ENCODE measurements at regions not wholly inside any gene's neighbourhood (a gene's known extent, or its start where the extent isn't known, plus 50 kb on each side); places are given as distances from the start of the nearest gene placed in this dataset.

DNA sequence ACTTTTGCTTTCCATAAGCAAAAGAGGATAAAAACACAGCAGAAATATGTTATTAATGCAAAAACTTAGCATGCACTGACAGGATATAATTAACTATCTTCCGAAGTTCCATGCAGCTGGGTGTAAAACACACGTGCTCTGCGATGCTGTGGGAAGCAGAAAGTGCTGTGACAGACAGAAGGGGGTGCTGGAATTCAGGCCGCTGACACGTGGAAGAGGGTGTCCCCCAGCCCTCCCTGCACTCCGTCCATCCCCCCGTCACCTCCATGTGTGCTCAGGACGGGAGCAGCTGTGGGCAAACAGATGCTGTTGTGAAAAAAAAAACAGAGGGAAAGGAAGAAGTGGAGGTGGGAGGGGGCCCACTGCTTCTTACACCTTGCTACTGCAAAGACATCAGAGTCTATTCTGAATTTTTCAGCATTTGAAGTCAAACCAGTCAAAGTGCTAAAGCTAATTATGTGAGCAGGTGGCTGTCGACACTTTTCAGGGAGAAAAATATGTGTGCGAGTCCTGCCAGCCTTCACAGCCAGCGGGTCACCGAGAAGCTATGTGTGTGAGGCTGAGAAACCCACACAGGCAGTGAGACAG, 175.9 kb upstream of the AFDN start:
- no peak for DNase-seq (ENCODE audit: low read depth in 6 of 9, low spot score in 9 of 9)
- H3K36me3 ChIP-seq (ENCODE audit: control insufficient read depth in 2 of 2, insufficient read depth in 2 of 2, low read length in 1 of 2) = no peaks in the 10 kb centered on the region
- no peak overlapping the region for H3K4me3 ChIP-seq (ENCODE audit: low read length in 2 of 2)
- 86% methylated on average over 12 of the region's 12 CpGs for WGBS
- no peaks in the 10 kb centered on the region for H3K27me3 ChIP-seq (ENCODE audit: control insufficient read depth in 2 of 2, insufficient read depth in 1 of 2, low read length in 1 of 2)
- H3K4me1 ChIP-seq (ENCODE audit: control insufficient read depth in 2 of 2, insufficient read depth in 2 of 2, low read length in 2 of 2) = no peaks in the 10 kb centered on the region
- no peak overlapping the region for H3K27ac ChIP-seq (ENCODE audit: low read depth in 1 of 2, low read length in 1 of 2)
- H3K9me3 ChIP-seq (ENCODE audit: control insufficient read depth in 2 of 2, insufficient read depth in 1 of 2, low read length in 1 of 2) = peaks cover 0 to 5% of the 10 kb centered on the region in 2 donors

DNA sequence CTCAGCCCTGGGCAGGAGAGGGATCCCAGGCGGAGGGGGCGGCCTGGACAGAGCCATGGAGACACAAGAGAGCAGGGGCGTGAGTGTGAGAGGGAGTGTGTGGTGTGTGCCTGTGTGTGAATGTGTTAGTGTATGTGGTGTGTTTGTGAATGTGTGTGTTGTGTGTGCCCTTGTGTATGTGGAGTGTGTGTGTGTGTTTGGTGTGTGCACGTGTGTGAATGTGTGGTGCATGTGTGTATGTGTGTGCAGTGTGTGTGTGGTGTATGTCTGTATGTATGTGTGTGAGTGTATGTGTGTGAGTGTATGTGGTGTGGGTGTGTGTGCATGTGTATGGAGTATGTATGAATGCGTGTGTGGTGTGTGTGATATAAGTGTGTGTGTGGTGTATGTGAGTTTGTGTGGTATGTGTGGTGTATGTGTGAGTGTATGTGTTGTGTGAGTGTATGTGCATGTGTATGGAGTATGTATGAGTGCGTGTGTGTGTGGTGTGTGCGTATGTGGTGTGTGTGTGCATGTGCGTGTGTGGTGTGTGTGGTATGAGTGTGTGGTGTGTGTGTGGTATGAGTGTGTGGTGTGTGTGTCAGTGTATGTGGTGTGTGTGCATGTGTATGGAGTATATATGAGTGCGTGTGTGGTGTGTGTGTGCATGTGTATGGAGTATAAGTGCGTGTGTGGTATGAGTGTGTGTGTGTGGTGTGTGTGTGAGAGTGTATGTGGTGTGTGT, 175.2 kb upstream of the AFDN start:
- DNase-seq (ENCODE audit: low read depth in 6 of 9, low spot score in 9 of 9) = no peak
- Histone ChIP-seq H3K4me1 (ENCODE audit: control insufficient read depth in 2 of 2, insufficient read depth in 2 of 2, low read length in 2 of 2) (no peaks in the 10 kb centered on the region), H3K4me3 (ENCODE audit: low read length in 2 of 2) (no peak overlapping the region), H3K36me3 (ENCODE audit: control insufficient read depth in 2 of 2, insufficient read depth in 2 of 2, low read length in 1 of 2) (no peaks in the 10 kb centered on the region), H3K27ac (ENCODE audit: low read depth in 1 of 2, low read length in 1 of 2) (no peak overlapping the region), H3K27me3 (ENCODE audit: control insufficient read depth in 2 of 2, insufficient read depth in 1 of 2, low read length in 1 of 2) (no peaks in the 10 kb centered on the region), H3K9me3 (ENCODE audit: control insufficient read depth in 2 of 2, insufficient read depth in 1 of 2, low read length in 1 of 2) (peaks cover 0 to 5% of the 10 kb centered on the region in 2 donors)
- WGBS = 87% methylated on average over 10 of the region's 10 CpGs

DNA sequence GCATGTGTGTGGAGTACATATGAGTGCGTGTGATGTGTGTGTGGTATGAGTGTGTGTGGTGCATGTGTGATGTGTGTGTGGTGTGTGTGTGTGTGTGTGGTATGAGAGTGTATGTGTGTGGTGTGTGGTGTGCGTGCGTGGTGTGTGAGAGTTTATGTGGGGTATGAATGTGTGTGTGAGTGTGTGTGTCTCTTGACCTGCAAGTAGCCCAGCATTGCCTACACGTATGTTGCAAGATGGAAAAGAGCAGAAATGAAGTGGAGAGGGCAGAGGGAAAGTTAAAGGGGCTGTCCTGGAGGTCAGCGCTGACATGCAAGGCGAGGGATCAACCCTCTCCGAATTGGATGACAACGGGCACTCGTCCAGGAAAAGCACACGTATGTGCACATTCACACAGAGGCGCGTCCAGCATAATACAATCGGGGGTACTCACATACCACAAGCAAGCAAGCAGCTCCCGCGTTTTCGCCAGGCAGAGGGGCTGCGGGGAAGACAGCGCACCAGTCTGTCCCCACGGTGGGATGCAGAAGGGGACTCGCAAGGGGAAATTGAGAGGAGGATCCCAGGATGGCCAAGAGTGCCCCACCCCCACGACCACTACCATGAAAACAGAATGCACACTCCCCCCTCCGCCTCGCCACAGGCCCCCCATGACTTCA, 174.5 kb upstream of the AFDN start:
- no peak for DNase-seq (ENCODE audit: low read depth in 6 of 9, low spot score in 9 of 9)
- H3K36me3 ChIP-seq (ENCODE audit: control insufficient read depth in 2 of 2, insufficient read depth in 2 of 2, low read length in 1 of 2) = no peaks in the 10 kb centered on the region
- no peak overlapping the region for H3K27ac ChIP-seq (ENCODE audit: low read depth in 1 of 2, low read length in 1 of 2)
- H3K9me3 ChIP-seq (ENCODE audit: control insufficient read depth in 2 of 2, insufficient read depth in 1 of 2, low read length in 1 of 2) = peaks cover 0 to 5% of the 10 kb centered on the region in 2 donors
- H3K27me3 ChIP-seq (ENCODE audit: control insufficient read depth in 2 of 2, insufficient read depth in 1 of 2, low read length in 1 of 2) = no peaks in the 10 kb centered on the region
- H3K4me1 ChIP-seq (ENCODE audit: control insufficient read depth in 2 of 2, insufficient read depth in 2 of 2, low read length in 2 of 2) = no peaks in the 10 kb centered on the region
- WGBS = 80% methylated on average over 23 of the region's 23 CpGs
- no peak overlapping the region for H3K4me3 ChIP-seq (ENCODE audit: low read length in 2 of 2)

DNA sequence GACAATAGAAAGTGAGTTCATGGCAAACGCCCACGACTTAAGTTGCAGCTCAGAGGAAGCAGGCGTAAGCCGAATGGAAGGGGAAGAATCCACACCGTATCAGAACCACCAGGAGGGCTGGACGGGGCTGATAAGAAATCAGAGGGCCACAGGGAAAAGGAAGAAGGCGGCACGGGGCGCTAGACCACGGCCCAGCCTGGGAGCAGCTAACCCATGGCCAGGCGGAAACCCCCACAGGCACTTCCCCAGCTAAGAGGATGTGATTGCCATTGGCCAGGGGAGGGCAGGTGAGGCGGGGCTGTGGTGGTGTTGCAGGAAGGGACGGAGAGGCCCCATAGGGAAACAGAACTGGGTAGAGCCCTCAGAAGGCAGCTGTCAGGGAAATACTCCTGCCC, 174.0 kb upstream of the AFDN start:
- WGBS = 18% methylated on average over 13 of the region's 13 CpGs
- no peak overlapping the region for H3K4me3 ChIP-seq (ENCODE audit: low read length in 2 of 2)
- no peak for DNase-seq (ENCODE audit: low read depth in 6 of 9, low spot score in 9 of 9)
- no peaks in the 10 kb centered on the region for H3K27me3 ChIP-seq (ENCODE audit: control insufficient read depth in 2 of 2, insufficient read depth in 1 of 2, low read length in 1 of 2)
- H3K27ac ChIP-seq (ENCODE audit: low read depth in 1 of 2, low read length in 1 of 2) = no peak overlapping the region
- H3K4me1 ChIP-seq (ENCODE audit: control insufficient read depth in 2 of 2, insufficient read depth in 2 of 2, low read length in 2 of 2) = no peaks in the 10 kb centered on the region
- H3K36me3 ChIP-seq (ENCODE audit: control insufficient read depth in 2 of 2, insufficient read depth in 2 of 2, low read length in 1 of 2) = no peaks in the 10 kb centered on the region
- peaks cover 0 to 5% of the 10 kb centered on the region in 2 donors for H3K9me3 ChIP-seq (ENCODE audit: control insufficient read depth in 2 of 2, insufficient read depth in 1 of 2, low read length in 1 of 2)

DNA sequence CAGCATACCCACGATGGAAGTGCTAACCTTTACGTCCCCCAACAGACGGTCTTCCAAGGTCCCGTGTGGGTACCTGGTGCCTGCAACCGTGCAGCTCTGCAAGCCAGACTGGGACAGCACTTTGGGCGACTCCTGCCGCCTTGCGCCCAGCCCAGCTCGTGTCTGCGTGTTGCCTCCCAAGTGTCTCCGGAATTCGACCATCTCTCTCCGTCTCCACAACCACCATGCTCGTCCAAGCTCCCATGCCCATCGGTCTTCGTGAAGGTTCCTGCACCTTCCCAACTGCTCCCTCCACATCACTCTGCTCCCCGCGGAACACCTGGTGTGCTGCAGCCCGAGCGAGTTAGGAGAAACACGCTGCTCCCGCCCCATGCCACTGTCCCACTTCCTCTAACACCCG, 173.2 kb upstream of the AFDN start:
- H3K27ac ChIP-seq (ENCODE audit: low read depth in 1 of 2, low read length in 1 of 2) = no peak overlapping the region
- no peaks in the 10 kb centered on the region for H3K36me3 ChIP-seq (ENCODE audit: control insufficient read depth in 2 of 2, insufficient read depth in 2 of 2, low read length in 1 of 2)
- 96% methylated on average over 23 of the region's 23 CpGs for WGBS
- H3K27me3 ChIP-seq (ENCODE audit: control insufficient read depth in 2 of 2, insufficient read depth in 1 of 2, low read length in 1 of 2) = no peaks in the 10 kb centered on the region
- DNase-seq (ENCODE audit: low read depth in 6 of 9, low spot score in 9 of 9) = no peak
- no peaks in the 10 kb centered on the region for H3K4me1 ChIP-seq (ENCODE audit: control insufficient read depth in 2 of 2, insufficient read depth in 2 of 2, low read length in 2 of 2)
- peaks cover 0 to 5% of the 10 kb centered on the region in 2 donors for H3K9me3 ChIP-seq (ENCODE audit: control insufficient read depth in 2 of 2, insufficient read depth in 1 of 2, low read length in 1 of 2)
- no peak overlapping the region for H3K4me3 ChIP-seq (ENCODE audit: low read length in 2 of 2)

DNA sequence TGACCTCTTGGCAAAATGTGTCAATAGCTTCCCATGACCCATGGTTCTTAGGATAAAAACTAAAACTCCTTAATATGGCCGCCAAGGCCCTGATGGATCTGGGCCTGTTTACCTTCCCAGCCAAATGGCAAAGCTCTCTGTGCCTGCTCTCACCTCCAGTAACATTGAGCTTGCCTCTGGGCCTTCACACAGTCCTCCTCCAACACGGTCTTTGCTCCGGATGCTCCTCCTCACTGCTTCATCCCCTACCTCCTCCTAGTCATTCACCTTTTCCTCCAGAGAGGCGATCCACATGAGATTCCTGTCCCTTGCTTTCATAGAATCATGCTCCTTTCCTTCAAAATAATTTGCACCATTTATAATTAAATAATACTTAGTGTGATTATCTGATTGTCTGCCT, 172.3 kb upstream of the AFDN start:
- Histone ChIP-seq H3K4me3 (ENCODE audit: low read length in 2 of 2) (no peak overlapping the region), H3K27me3 (ENCODE audit: control insufficient read depth in 2 of 2, insufficient read depth in 1 of 2, low read length in 1 of 2) (no peaks in the 10 kb centered on the region), H3K36me3 (ENCODE audit: control insufficient read depth in 2 of 2, insufficient read depth in 2 of 2, low read length in 1 of 2) (no peaks in the 10 kb centered on the region), H3K9me3 (ENCODE audit: control insufficient read depth in 2 of 2, insufficient read depth in 1 of 2, low read length in 1 of 2) (peaks cover 0 to 10% of the 10 kb centered on the region in 2 donors), H3K27ac (ENCODE audit: low read depth in 1 of 2, low read length in 1 of 2) (no peak overlapping the region), H3K4me1 (ENCODE audit: control insufficient read depth in 2 of 2, insufficient read depth in 2 of 2, low read length in 2 of 2) (no peaks in the 10 kb centered on the region)
- no peak for DNase-seq (ENCODE audit: low read depth in 6 of 9, low spot score in 9 of 9)
- 95% methylated on average over 4 of the region's 4 CpGs for WGBS

DNA sequence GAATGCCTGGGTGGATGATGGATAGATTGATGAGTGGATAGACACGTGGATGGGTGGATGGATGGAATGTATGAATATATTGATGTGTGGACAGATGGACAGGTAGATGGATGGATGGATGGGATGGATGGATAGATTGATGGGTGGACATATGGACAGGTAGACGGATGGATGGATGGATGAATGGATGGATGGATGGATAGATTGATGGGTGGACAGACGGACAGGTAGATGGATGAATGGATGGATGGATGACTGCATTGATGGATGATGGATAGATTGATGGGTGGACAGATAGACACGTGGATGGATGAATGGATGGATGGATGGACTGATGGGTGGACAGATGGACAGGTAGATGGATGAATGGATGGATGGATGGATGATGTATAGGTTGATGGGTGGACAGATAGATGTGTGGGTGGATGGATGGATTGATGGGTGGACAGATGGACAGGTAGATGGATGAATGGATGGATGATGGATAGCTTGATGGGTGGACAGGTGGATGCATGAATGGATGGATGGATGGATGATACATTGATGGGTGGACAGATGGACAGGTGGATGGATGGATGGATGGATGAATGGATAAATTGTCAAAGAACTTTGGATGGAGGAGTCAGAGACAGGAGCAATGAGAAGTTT, 171.4 kb upstream of the AFDN start:
- no peak overlapping the region for H3K4me3 ChIP-seq (ENCODE audit: low read length in 2 of 2)
- H3K4me1 ChIP-seq (ENCODE audit: control insufficient read depth in 2 of 2, insufficient read depth in 2 of 2, low read length in 2 of 2) = no peaks in the 10 kb centered on the region
- no peak for DNase-seq (ENCODE audit: low read depth in 6 of 9, low spot score in 9 of 9)
- 95% methylated on average over 4 of the region's 4 CpGs for WGBS
- H3K27me3 ChIP-seq (ENCODE audit: control insufficient read depth in 2 of 2, insufficient read depth in 1 of 2, low read length in 1 of 2) = no peaks in the 10 kb centered on the region
- peaks cover 0 to 5% of the 10 kb centered on the region in 2 donors for H3K9me3 ChIP-seq (ENCODE audit: control insufficient read depth in 2 of 2, insufficient read depth in 1 of 2, low read length in 1 of 2)
- no peak overlapping the region for H3K27ac ChIP-seq (ENCODE audit: low read depth in 1 of 2, low read length in 1 of 2)
- no peaks in the 10 kb centered on the region for H3K36me3 ChIP-seq (ENCODE audit: control insufficient read depth in 2 of 2, insufficient read depth in 2 of 2, low read length in 1 of 2)

DNA sequence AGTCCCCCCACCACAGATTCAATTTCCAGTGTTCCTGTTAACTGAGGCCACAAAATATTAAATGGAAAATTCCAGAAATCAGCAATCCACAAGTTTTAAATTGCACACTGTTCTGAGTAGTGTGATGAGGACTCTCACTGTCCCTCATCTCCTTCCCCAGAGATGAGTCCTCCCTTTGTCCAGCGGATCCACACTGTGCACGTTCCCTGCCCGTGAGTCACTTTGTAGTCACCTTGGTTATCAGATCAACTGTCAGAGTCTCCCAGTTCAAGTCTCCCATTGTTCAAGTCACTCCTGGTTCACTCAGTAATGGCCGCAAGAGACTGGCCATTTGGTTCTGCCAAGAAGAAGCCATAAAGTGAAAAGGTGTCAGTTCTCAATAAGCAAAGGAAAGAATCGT, 168.6 kb upstream of the AFDN start:
- Histone ChIP-seq H3K9me3 (ENCODE audit: control insufficient read depth in 2 of 2, insufficient read depth in 1 of 2, low read length in 1 of 2) (peaks cover 0 to 5% of the 10 kb centered on the region in 2 donors), H3K27ac (ENCODE audit: low read depth in 1 of 2, low read length in 1 of 2) (no peak overlapping the region), H3K36me3 (ENCODE audit: control insufficient read depth in 2 of 2, insufficient read depth in 2 of 2, low read length in 1 of 2) (no peaks in the 10 kb centered on the region), H3K4me1 (ENCODE audit: control insufficient read depth in 2 of 2, insufficient read depth in 2 of 2, low read length in 2 of 2) (no peaks in the 10 kb centered on the region), H3K4me3 (ENCODE audit: low read length in 2 of 2) (no peak overlapping the region), H3K27me3 (ENCODE audit: control insufficient read depth in 2 of 2, insufficient read depth in 1 of 2, low read length in 1 of 2) (no peaks in the 10 kb centered on the region)
- WGBS = 97% methylated on average over 5 of the region's 5 CpGs
- DNase-seq (ENCODE audit: low read depth in 6 of 9, low spot score in 9 of 9) = no peak

DNA sequence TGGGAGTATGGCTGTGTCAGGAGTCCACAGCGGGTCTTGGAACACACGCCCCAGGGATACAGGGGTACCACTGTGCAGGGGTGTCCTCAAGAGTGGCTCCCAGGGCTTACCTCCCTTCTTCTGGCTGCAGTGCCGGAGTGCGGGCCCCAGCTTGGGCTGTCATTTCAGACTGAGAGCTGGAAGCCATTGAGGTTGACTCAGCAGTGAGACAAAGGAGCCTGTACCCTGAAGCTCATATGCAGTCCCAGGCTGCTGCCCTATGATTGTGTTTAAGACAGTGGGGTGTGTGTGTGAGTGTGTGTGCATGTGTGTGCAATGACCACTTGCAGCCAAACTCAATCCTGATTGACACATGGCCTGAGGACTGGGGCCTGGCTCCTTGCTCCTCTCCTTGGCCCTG, 167.7 kb upstream of the AFDN start:
- 97% methylated on average over 4 of the region's 4 CpGs for WGBS
- Histone ChIP-seq H3K4me3 (ENCODE audit: low read length in 2 of 2) (no peak overlapping the region), H3K36me3 (ENCODE audit: control insufficient read depth in 2 of 2, insufficient read depth in 2 of 2, low read length in 1 of 2) (no peaks in the 10 kb centered on the region), H3K9me3 (ENCODE audit: control insufficient read depth in 2 of 2, insufficient read depth in 1 of 2, low read length in 1 of 2) (peaks cover 0 to 5% of the 10 kb centered on the region in 2 donors), H3K27me3 (ENCODE audit: control insufficient read depth in 2 of 2, insufficient read depth in 1 of 2, low read length in 1 of 2) (no peaks in the 10 kb centered on the region), H3K27ac (ENCODE audit: low read depth in 1 of 2, low read length in 1 of 2) (no peak overlapping the region), H3K4me1 (ENCODE audit: control insufficient read depth in 2 of 2, insufficient read depth in 2 of 2, low read length in 2 of 2) (no peaks in the 10 kb centered on the region)
- DNase-seq (ENCODE audit: low read depth in 6 of 9, low spot score in 9 of 9) = no peak
